ELF-1 (cell line): ENCODE measurements at regions not wholly inside any gene's neighbourhood (a gene's known extent, or its start where the extent isn't known, plus 50 kb on each side); places are given as distances from the start of the nearest gene placed in this dataset.
"Not testable (repeated sequence)": the region's sequence is repeated elsewhere in the genome, so short reads cannot be mapped to it uniquely, and the experiment has no call there.

Source experiments
- DNase-seq: peaks from one replicate; pipeline ENCODE4 v3.0.0-alpha.2; 2016; ENCODE audit warnings: low read depth, low spot score

DNA sequence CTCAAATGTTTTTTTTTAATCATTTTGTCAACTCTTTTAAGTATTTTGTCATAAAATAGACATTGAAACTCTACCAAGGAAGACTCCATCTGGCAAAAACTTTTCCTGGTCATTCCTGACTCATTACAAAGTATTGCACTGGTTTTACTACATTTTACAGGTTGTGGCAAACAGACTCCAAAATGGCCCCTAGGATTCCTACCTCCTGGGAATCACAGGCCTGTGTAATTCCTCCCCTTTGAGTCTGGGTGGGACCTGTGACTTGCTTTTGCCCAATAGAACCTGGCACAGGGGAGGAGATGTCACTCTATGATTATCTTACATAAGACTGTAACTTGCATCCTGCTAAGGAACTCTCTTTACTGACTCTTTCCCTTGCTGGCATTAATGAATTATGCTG lies 123.6 kb upstream of the KCNJ6 start:
- DNase-seq = no peak

- DNase-seq = peak; percentile 26
Observed at GRCh38 chr21:38041493-38041892, 125.2 kb upstream of the KCNJ6 start.

GRCh38 chr21:38042246-38042645 lies 126.0 kb upstream of the KCNJ6 start:
- no peak for DNase-seq

DNA sequence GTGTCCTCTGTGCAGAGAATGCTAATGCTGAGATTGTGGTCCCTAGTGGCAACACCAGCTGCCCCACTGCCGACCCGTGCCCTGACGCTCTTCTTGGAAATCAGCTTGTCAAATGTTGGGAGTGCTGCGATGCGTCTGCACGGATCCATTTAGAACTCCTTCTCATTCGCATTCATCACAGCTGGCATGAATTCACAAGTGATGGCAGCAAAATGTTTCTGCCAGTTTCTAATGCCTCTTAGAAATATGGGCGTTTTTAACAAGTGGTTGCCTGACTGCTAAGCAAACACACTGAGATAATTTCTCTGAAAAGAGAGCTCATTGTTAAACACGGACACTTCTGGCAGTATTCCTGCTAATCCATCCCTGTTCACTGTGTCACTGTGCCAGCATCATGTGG lies 131.9 kb upstream of the KCNJ6 start:
- DNase-seq = no peak

- DNase-seq = no peak
Observed at GRCh38 chr21:38054334-38054733, 138.1 kb upstream of the KCNJ6 start.

DNA sequence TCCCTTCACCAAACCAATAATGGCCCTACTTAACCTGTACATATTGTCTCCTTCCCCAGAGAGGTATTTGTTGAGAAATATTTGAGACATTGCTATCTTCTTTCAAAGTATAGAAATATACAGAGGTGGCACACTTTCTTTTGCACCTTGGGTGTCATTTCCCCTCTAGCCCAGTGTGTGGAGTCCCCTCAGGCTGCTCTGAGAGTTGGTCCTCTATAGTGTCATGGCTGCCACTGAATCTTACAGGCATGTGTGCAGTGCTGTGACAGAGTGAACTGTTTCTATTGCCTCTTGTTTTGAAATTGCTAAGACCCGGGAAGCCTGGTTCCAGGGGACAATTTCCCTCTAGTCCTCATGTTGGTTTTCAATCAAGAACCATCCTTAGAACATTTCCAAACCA lies 140.2 kb upstream of the KCNJ6 start:
- DNase-seq = no peak

GRCh38 chr21:38057626-38058025 lies 141.4 kb upstream of the KCNJ6 start:
- DNase-seq = no peak

- no peak for DNase-seq
Observed at GRCh38 chr21:38060533-38060932, 144.3 kb upstream of the KCNJ6 start.

- DNase-seq = no peak
Observed at GRCh38 chr21:38067086-38067739, 151.0 kb upstream of the KCNJ6 start.

DNA sequence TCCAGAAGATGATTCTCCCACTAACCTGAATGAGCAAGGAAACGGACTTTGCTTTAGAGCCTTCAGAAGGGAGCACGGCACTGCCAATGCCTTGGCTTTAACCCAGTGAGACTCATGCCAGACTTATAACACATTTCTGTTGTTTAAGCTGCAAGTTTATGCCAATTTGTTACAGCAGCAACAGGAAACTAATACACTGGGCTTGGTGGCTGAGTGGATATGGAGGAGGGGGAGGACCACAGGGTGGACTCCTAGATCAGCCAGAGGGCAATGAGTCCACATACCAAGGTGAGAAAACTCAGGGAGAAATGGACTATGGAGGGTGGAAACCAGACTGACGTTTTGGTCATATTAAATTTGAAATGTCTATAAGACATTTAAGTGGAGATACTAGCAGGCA lies 156.2 kb upstream of the KCNJ6 start:
- DNase-seq = no peak

GRCh38 chr21:38075833-38076587 lies 159.8 kb upstream of the KCNJ6 start:
- no peak for DNase-seq

DNA sequence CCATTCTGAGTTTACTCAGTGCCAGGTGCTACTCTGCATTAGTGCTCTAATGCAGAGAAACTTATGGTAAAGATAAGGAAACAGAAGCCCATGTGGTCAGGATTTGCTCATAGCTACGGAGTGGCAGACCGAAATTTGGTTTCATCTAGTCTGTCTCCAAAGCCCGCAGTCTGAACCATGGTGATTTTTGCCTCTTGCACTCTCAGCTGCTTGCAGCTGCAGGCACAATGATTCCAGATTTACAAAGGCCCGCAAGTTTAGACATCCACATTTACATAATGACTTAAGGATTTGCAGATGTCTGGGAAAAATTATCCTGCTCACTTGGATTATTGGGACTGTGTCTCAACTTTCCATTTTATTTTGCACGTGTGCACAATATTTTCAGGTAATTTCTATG lies 161.3 kb upstream of the KCNJ6 start:
- no peak for DNase-seq

- DNase-seq = no peak
Observed at GRCh38 chr21:38080888-38081287, 164.6 kb upstream of the KCNJ6 start.

DNA sequence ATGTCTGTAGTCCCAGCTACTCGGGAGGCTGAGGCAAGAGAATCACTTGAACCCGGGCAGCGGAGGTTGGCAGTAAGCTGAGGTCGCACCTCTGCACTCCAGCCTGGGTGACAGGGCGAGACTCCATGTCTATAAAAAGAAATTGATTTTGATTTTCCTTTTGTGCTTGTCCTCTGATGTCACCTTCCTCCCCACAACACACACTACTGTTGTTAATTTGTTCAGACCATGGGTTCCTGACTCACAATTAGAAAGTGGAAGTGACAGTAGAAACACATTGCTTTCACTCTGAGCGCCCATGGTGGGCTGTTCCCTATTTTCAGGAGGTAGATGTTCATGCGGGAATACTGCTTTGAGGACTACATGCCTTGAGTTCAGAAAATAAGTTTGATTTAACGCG lies 165.5 kb upstream of the KCNJ6 start:
- no peak for DNase-seq

- peak; percentile 8 for DNase-seq
Observed at GRCh38 chr21:38082936-38083485, 166.8 kb upstream of the KCNJ6 start.

- no peak for DNase-seq
Observed at GRCh38 chr21:38083535-38083934, 167.3 kb upstream of the KCNJ6 start.

- DNase-seq = no peak
Observed at GRCh38 chr21:38086580-38086979, 170.2 kb upstream of the KCNJ15 start.

GRCh38 chr21:38088916-38089762 lies 167.7 kb upstream of the KCNJ15 start:
- DNase-seq = peak; percentile 5

DNA sequence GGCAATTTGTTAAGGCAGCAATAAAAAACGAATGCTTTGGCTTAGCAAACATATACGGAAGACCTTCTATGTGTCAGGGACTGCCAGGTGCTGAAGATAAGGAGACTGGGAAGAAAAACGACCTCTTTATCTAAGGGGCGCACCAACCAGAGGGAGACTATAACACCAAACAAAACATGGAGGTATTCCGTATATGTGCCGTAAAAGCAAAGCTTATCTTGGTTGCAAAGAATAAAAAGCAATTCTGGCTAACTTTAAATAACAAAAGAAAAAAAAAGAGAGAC lies 167.1 kb upstream of the KCNJ15 start:
- no peak for DNase-seq

DNA sequence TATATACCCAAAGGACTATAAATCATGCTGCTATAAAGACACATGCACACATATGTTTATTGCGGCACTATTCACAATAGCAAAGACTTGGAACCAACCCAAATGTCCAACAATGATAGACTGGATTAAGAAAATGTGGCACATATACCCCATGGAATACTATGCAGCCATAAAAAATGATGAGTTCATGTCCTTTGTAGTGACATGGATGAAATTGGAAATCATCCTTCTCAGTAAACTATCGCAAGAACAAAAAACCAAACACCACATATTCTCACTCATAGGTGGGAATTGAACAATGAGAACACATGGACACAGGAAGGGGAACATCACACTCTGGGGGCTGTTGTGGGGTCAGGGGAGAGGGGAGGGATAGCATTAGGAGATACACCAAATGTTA lies 165.7 kb upstream of the KCNJ15 start:
- not testable (repeated sequence) for DNase-seq

DNA sequence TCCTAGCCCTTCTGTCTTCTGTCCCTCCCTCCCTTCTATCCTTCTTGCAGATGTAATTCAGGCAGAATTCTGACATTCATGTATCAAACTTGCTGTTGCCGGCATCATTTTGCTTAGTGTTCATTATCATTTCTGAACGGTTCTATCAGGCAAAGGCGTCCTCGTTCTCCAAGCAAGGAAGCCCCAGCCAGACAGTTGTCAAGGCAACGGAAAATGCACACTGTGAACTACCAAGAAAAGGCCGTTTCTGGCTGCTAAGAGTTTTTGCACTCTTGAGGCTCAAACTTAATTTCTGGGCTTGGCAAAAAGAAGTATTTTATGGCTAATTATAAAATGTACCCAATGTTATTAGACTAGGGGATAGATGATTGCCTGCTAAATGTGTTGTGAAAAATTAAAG lies 164.7 kb upstream of the KCNJ15 start:
- no peak for DNase-seq

DNA sequence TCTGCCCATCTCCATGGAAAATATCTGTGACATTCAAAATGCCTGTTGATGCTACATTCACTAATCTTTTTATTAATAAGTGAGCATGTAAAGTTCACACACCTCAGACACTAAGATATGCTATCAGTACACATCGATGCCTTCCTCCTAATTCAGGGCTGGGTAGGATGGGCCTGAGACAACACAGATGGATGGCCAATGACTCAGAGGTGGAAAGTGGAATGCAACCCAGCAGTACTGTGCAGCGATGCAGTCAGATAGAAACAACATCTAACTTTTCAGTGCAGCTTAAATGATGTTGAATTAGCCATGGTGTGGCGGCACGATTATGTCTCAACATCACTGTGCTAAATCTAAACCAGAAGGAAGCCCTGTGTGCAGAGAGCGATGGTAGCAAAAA lies 161.6 kb upstream of the KCNJ15 start:
- DNase-seq = no peak

DNA sequence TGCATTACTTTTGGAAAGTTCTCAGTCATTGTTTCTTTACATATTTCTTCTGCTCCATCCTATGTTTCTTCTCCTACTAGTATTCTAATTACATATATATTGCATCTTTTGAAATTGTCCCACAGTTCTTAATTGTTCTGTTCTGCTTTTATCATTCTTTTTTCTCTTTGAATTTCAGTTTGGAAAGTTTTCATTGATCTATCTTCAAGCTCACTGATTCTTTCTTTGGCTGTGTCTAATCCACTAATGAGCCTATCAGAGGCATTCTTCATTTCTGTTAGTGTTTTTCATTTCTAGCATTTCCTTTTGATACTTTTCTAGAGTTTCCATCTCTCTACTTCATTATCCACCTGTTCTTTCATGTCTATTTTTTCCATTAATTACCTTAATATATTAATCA lies 159.0 kb upstream of the KCNJ15 start:
- DNase-seq = no peak
